HG03520 (cell line): ENCODE measurements at regions not wholly inside any gene's neighbourhood (a gene's known extent, or its start where the extent isn't known, plus 50 kb on each side); places are given as distances from the start of the nearest gene placed in this dataset.
A peak's percentile ranks its signal among the peaks of the same experiment; 100 is the strongest.
"Not testable (repeated sequence)": the region's sequence is repeated elsewhere in the genome, so short reads cannot be mapped to it uniquely, and the experiment has no call there.

Experiments used
- ATAC-seq: cut with Tn5 transposase; IDR thresholded peaks from one replicate; pipeline ENCODE4 v1.9.1; 2021; ENCODE audit warnings: mild to moderate bottlenecking, moderate library complexity; ENCODE audit not compliant: unreplicated experiment

GRCh38 chr3:127069814-127070440 is 87.0 kb downstream of the PLXNA1 start:
- ATAC-seq: no peak

- ATAC-seq: no peak
Measured at GRCh38 chr3:127070776-127071175, 87.9 kb downstream of the PLXNA1 start.

- ATAC-seq: no peak
Measured at GRCh38 chr3:127071597-127072001, 88.7 kb downstream of the PLXNA1 start.

- no peak for ATAC-seq
Measured at GRCh38 chr3:127072221-127072771, 89.4 kb downstream of the PLXNA1 start.

GRCh38 chr3:127072971-127073783 is 90.3 kb downstream of the PLXNA1 start:
- ATAC-seq: no peak

GRCh38 chr3:127073941-127074820 is 91.3 kb downstream of the PLXNA1 start:
- no peak for ATAC-seq

GRCh38 chr3:127074900-127075360 is 92.0 kb downstream of the PLXNA1 start:
- peak; percentile 85 for ATAC-seq

GRCh38 chr3:127076166-127076992 is 93.5 kb downstream of the PLXNA1 start:
- ATAC-seq: not testable (repeated sequence)

- ATAC-seq: no peak
Measured at GRCh38 chr3:127077068-127077467, 94.2 kb downstream of the PLXNA1 start.

GRCh38 chr3:127077505-127078064 is 94.7 kb downstream of the PLXNA1 start:
- no peak for ATAC-seq

GRCh38 chr3:127078626-127079025 is 95.7 kb downstream of the PLXNA1 start:
- no peak for ATAC-seq

GRCh38 chr3:127079211-127079610 is 96.3 kb downstream of the PLXNA1 start:
- no peak for ATAC-seq

- no peak for ATAC-seq
Measured at GRCh38 chr3:127081001-127081720, 98.2 kb downstream of the PLXNA1 start.

GRCh38 chr3:127082066-127082465 is 99.2 kb downstream of the PLXNA1 start:
- no peak for ATAC-seq

- no peak for ATAC-seq
Measured at GRCh38 chr3:127083778-127084397, 101.0 kb downstream of the PLXNA1 start.

- no peak for ATAC-seq
Measured at GRCh38 chr3:127084401-127084990, 101.6 kb downstream of the PLXNA1 start.

- no peak for ATAC-seq
Measured at GRCh38 chr3:127085576-127085975, 102.7 kb downstream of the PLXNA1 start.

- ATAC-seq: not testable (repeated sequence)
Measured at GRCh38 chr3:127086591-127086990, 103.7 kb downstream of the PLXNA1 start.
